Activated naive CD4-positive, alpha-beta T cell treated with anti-CD3 and anti-CD28 coated beads, Interleukin-2, amount 50 U/mL, for 72 hours (primary cell): ENCODE measurements at regions not wholly inside any gene's neighbourhood (a gene's known extent, or its start where the extent isn't known, plus 50 kb on each side); places are given as distances from the start of the nearest gene placed in this dataset.

Source experiments
- ATAC-seq, 2 donors: fragments of 150-1000 bp; cut with Tn5 transposase; 2 replicates each; pipeline ENCODE4 v1.10.0; 2021; ENCODE audit warnings: mild to moderate bottlenecking in 2 of 2, moderate library complexity in 2 of 2
- DNase-seq, 2 donors: peaks; one replicate each; pipeline ENCODE4 v3.0.0; 2021 to 2022; ENCODE audit warnings: low spot score in 2 of 2
- H3K27ac Mint-ChIP-seq, 2 donors: one replicate each; pipeline ENCODE4 v1.8.0; 2022; ENCODE audit warnings: mild to moderate bottlenecking in 2 of 2, mixed read lengths in 2 of 2
- H3K36me3 Mint-ChIP-seq, 2 donors: one replicate each; pipeline ENCODE4 v1.8.0; 2022; ENCODE audit warnings: mixed read lengths in 2 of 2
- H3K9me3 Mint-ChIP-seq, 2 donors: one replicate each; pipeline ENCODE4 v1.8.0; 2022; ENCODE audit warnings: mixed read lengths in 2 of 2

- DNase-seq (no peak), ATAC-seq (no peak)
- H3K36me3 Mint-ChIP-seq = no peaks in the 10 kb centered on the region
- H3K9me3 Mint-ChIP-seq = no peaks in the 10 kb centered on the region
- H3K27ac Mint-ChIP-seq = no peak overlapping the region
Measured at GRCh38 chr6:137434640-137435039, 59.6 kb downstream of the OLIG3 start.

- no peak for ATAC-seq
- Mint-ChIP-seq H3K36me3 (no peaks in the 10 kb centered on the region), H3K9me3 (no peaks in the 10 kb centered on the region), H3K27ac (no peak overlapping the region)
- DNase-seq = no peak
Measured at GRCh38 chr6:137432054-137432611, 62.1 kb downstream of the OLIG3 start.

- no peaks in the 10 kb centered on the region for H3K36me3 Mint-ChIP-seq
- DNase-seq = no peak
- H3K9me3 Mint-ChIP-seq = no peaks in the 10 kb centered on the region
- H3K27ac Mint-ChIP-seq = no peak overlapping the region
- no peak for ATAC-seq
Measured at GRCh38 chr6:137430954-137431353, 63.2 kb downstream of the OLIG3 start.

GRCh38 chr6:137427656-137428290, 66.4 kb downstream of the OLIG3 start:
- no peak for DNase-seq
- H3K36me3 Mint-ChIP-seq = peaks cover 0 to under 1% of the 10 kb centered on the region in 2 donors
- H3K9me3 Mint-ChIP-seq = peaks cover 0 to 3% of the 10 kb centered on the region in 2 donors
- no peak overlapping the region for H3K27ac Mint-ChIP-seq
- no peak for ATAC-seq

GRCh38 chr6:137426007-137426689, 68.0 kb downstream of the OLIG3 start:
- Mint-ChIP-seq H3K27ac (no peak overlapping the region), H3K36me3 (peaks cover 0 to 8% of the 10 kb centered on the region in 2 donors), H3K9me3 (peaks cover 0 to 6% of the 10 kb centered on the region in 2 donors)
- no peak for DNase-seq
- ATAC-seq = no peak

DNA sequence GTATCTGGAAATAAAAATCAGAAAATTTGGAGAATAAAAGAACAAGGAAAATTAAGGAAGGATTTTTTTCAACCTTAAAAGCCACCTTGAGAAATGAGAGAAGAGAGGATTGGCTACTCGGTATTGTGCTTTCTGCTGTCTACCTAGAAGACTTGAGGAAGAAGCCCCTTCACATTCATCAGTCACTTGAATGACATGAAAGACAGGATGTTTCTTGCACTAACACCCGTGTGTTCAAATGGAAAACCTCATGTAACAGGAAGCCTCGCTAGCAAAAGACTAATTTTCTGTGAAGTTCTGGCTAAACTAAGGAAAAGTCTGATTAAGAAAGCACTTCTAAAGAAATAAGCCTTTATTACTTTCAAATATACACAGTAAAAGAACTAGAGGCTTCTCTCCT, 69.9 kb downstream of the OLIG3 start:
- H3K9me3 Mint-ChIP-seq = peaks cover 0 to 6% of the 10 kb centered on the region in 2 donors
- DNase-seq (no peak), ATAC-seq (no peak)
- H3K36me3 Mint-ChIP-seq = peaks cover 0 to 8% of the 10 kb centered on the region in 2 donors
- no peak overlapping the region for H3K27ac Mint-ChIP-seq

DNA sequence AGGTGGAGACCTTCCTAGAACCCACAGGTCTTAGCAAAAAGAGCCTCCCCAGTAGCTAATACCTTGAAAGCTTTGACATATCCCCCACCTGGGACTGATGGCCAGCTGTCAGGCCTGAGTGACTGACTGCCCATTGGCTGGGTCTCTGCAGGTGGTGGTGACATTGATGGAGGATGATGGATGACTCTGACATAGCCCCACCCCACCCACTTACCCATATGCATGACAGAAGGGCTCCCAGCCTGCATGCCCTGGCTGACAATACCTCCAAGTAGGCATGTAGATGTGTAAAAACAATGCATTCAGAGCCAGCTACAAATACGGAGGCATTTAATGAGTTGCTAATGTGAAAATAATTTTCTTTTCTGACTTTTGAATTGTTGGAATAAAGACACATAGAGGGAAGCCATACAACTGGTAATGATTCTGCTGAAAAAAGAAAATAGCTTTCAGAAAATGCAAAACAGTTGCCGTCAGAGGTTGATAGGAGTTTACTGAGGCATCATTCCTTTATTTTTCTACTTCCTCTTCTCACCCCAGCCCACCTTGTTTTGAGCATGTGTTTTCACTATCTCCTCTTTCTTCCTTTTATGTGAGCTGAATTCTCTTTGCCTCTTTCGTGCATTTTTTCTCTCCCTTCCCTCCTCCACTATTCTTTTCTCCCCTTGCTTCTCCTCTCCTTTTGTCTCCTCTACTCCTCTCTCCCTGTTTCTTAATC, 70.6 kb downstream of the OLIG3 start:
- H3K36me3 Mint-ChIP-seq = peaks cover 0 to 8% of the 10 kb centered on the region in 2 donors
- no peak for DNase-seq
- no peak for ATAC-seq
- peaks cover 0 to 6% of the 10 kb centered on the region in 2 donors for H3K9me3 Mint-ChIP-seq
- H3K27ac Mint-ChIP-seq = no peak overlapping the region

DNA sequence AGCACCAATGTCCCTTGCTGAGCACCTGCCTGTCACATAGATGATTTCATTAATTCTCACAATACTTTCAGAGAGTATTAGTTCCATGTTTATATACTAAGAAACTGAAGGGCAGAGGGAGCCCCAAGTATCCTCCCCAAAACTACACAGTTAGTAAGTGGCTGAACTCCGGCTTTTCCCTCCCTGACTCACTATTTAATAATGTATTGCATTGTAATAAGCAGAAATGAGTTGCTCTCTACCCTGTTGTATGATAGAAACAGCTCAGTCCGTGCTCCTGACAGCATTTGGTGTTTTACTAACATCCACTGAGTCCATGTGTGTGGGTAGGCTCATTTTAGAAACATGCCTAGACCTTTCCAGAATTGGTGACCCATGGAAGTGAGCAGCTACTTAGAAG, 76.8 kb downstream of the OLIG3 start:
- no peak for DNase-seq
- no peak overlapping the region for H3K27ac Mint-ChIP-seq
- no peaks in the 10 kb centered on the region for H3K9me3 Mint-ChIP-seq
- ATAC-seq = no peak
- H3K36me3 Mint-ChIP-seq = peaks cover 0 to 4% of the 10 kb centered on the region in 2 donors

GRCh38 chr6:137416376-137417109, 77.7 kb downstream of the OLIG3 start:
- ATAC-seq = no peak
- H3K27ac Mint-ChIP-seq = no peak overlapping the region
- no peak for DNase-seq
- no peaks in the 10 kb centered on the region for H3K9me3 Mint-ChIP-seq
- no peaks in the 10 kb centered on the region for H3K36me3 Mint-ChIP-seq

GRCh38 chr6:137415834-137416190, 78.4 kb downstream of the OLIG3 start:
- no peak for DNase-seq
- Mint-ChIP-seq H3K9me3 (no peaks in the 10 kb centered on the region), H3K27ac (peak overlapping the region in 1 of 2 donors; percentile 43), H3K36me3 (no peaks in the 10 kb centered on the region)
- no peak for ATAC-seq

DNA sequence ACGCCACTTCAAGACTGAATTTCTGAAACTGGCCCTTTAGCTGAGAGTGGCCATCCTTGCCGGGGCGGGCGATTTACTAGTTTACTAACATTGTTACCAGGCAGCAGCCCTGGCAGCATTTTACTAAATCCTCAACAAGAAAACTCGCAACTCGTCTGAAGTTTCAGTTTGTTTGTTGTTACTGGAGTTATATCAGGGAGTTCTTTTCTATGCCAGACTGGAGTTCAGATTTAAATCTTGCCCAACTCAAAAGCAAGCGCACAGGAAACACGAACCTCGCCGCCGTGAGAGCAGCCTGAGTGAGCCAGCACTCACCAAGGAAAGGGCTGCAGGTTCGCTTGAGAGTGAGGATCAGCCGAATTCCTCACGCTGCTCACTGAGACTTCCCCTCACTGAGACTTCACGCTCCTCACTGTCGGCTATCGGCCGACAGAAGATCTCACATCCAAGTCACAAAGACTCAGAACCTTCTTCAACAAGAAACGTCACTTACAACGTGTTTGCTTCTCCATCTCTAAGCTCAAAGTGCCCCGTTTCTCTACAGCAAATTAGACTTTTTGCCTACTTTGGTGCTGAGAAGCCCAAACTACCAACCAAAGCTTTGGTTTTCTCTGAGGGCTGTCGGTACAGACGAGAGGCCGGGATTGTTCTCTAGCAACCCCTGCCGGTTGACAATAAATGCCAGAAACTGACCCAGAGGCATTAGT, 78.9 kb downstream of the OLIG3 start:
- Mint-ChIP-seq H3K27ac (peak overlapping the region; percentile 4 to 43), H3K36me3 (no peaks in the 10 kb centered on the region), H3K9me3 (no peaks in the 10 kb centered on the region)
- DNase-seq = peak; percentile 59 to 60
- ATAC-seq = peak; percentile 92 to 97

- DNase-seq (no peak), ATAC-seq (no peak)
- peak overlapping the region in 1 of 2 donors; percentile 43 for H3K27ac Mint-ChIP-seq
- no peaks in the 10 kb centered on the region for H3K9me3 Mint-ChIP-seq
- no peaks in the 10 kb centered on the region for H3K36me3 Mint-ChIP-seq
Measured at GRCh38 chr6:137414599-137414998, 79.6 kb downstream of the OLIG3 start.

GRCh38 chr6:137413482-137413881, 80.7 kb downstream of the OLIG3 start:
- ATAC-seq (no peak), DNase-seq (no peak)
- H3K36me3 Mint-ChIP-seq = peaks cover 0 to 6% of the 10 kb centered on the region in 2 donors
- peaks cover 0 to 5% of the 10 kb centered on the region in 2 donors for H3K9me3 Mint-ChIP-seq
- H3K27ac Mint-ChIP-seq = no peak overlapping the region

- H3K9me3 Mint-ChIP-seq = peaks cover 0 to 12% of the 10 kb centered on the region in 2 donors
- H3K27ac Mint-ChIP-seq = no peak overlapping the region
- peaks cover 0 to 12% of the 10 kb centered on the region in 2 donors for H3K36me3 Mint-ChIP-seq
- DNase-seq = no peak
- no peak for ATAC-seq
Measured at GRCh38 chr6:137412562-137412961, 81.6 kb downstream of the OLIG3 start.

DNA sequence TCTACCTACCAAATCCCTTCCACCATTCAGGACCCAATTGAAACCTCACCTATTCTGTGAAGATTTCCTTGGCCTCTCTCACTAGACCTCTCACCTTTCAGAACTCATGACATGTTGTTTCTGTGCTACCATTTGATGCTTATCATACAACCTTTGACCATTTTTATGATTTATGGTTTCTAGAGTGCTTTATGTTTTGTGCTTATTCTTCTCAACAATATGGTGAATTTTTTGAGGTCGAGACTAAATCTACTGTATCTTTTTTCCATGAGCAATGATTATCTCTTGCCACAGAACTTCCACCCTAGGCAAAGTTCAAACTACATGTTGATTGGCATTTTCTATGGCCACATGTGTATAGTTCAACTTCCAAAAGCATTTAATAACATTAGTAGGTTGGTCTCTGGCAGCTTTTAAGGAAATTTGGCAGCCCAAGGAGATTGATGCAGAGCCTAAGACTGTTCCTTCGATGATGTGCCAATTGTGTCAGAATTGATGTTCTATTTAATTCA, 84.9 kb downstream of the OLIG3 start:
- Mint-ChIP-seq H3K27ac (no peak overlapping the region), H3K36me3 (peaks cover 0 to 21% of the 10 kb centered on the region in 2 donors), H3K9me3 (peaks cover 0 to 18% of the 10 kb centered on the region in 2 donors)
- DNase-seq (no peak), ATAC-seq (no peak)

DNA sequence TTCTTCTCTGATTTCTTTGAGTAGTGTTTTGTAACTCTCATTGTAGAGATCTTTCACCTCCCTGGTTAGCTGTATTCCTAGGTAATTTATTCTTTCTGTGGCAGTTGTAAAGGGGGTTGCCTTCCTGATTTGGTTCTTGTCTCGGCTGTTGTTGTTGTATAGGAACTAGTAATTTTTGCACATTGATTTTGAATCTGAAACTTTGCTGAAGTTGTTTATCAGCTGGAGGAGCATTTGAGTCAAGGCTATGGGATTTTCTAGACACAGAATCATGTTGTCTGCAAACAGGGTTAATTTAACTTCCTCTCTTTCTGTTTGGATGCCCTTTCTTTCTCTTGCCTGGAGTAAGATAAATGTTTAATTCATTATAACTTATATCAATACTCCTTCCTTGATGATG, 86.4 kb downstream of the OLIG3 start:
- ATAC-seq = peak in 1 of 2 donors; percentile 83
- Mint-ChIP-seq H3K36me3 (peaks cover 0 to 21% of the 10 kb centered on the region in 2 donors), H3K9me3 (peaks cover 0 to 18% of the 10 kb centered on the region in 2 donors), H3K27ac (peak overlapping the region in 1 of 2 donors; percentile 51)
- no peak for DNase-seq
